Fibroblast of lung (primary cell): ENCODE measurements at regions not wholly inside any gene's neighbourhood (a gene's known extent, or its start where the extent isn't known, plus 50 kb on each side); places are given as distances from the start of the nearest gene placed in this dataset.

ENCODE experiments used
- DNase-seq, 2 donors: peaks; one replicate each; pipeline versions ENCODE4 v3.0.0 to v3.0.0-alpha.2; 2010; ENCODE audit warnings: low read depth in 2 of 2
- H2AFZ ChIP-seq: 2 replicates; pipeline ENCODE4 v1.5.1; 2012; ENCODE audit warnings: low read length, control low read depth, inconsistent platforms
- H3K27ac ChIP-seq: 2 replicates; pipeline ENCODE4 v1.5.1; 2011; ENCODE audit warnings: low read length, control low read depth; ENCODE audit not compliant: insufficient read depth
- H3K27me3 ChIP-seq: 2 replicates; pipeline ENCODE4 v1.5.1; 2011; ENCODE audit warnings: mild to moderate bottlenecking, low read length; ENCODE audit not compliant: control insufficient read depth, insufficient read depth
- H3K36me3 ChIP-seq: 2 replicates; pipeline ENCODE4 v1.5.1; 2011; ENCODE audit warnings: low read length; ENCODE audit not compliant: control insufficient read depth, insufficient read depth
- H3K4me1 ChIP-seq: 2 replicates; pipeline ENCODE4 v1.5.1; 2011; ENCODE audit warnings: low read length; ENCODE audit not compliant: control insufficient read depth, insufficient read depth; ENCODE audit errors: extremely low read depth
- H3K4me2 ChIP-seq: 2 replicates; pipeline ENCODE4 v1.5.1; 2011; ENCODE audit warnings: low read length, control low read depth; ENCODE audit not compliant: insufficient read depth; ENCODE audit errors: extremely low read depth
- H3K4me3 ChIP-seq, 4 experiments: fragments of 200-600 bp in 1 of 4; sonication (generic) in 1 of 4; replicated peaks in 1 of 4; 2 replicates each; pipeline ENCODE4 v1.5.1; 2011 to 2016; ENCODE audit warnings: low read length in 4 of 4, low read depth in 3 of 4, mild to moderate bottlenecking in 3 of 4, control low read depth in 2 of 4, inconsistent platforms in 1 of 4, mixed read lengths in 1 of 4; ENCODE audit not compliant: insufficient read depth in 1 of 4; ENCODE audit errors: control extremely low read depth in 1 of 4
- H3K79me2 ChIP-seq: 2 replicates; pipeline ENCODE4 v1.5.1; 2012; ENCODE audit warnings: mild to moderate bottlenecking, low read length, inconsistent platforms; ENCODE audit not compliant: control insufficient read depth, insufficient read depth
- H3K9ac ChIP-seq: 2 replicates; pipeline ENCODE4 v1.5.1; 2011; ENCODE audit warnings: mild to moderate bottlenecking, low read length, control low read depth; ENCODE audit not compliant: insufficient read depth
- H3K9me3 ChIP-seq: 2 replicates; pipeline ENCODE4 v1.5.1; 2012; ENCODE audit warnings: low read depth, low read length; ENCODE audit not compliant: control insufficient read depth, insufficient read depth
- H4K20me1 ChIP-seq: 2 replicates; pipeline ENCODE4 v1.5.1; 2011; ENCODE audit warnings: low read length; ENCODE audit not compliant: control insufficient read depth, insufficient read depth; ENCODE audit errors: extremely low read depth
- CTCF ChIP-seq, 2 donors: IDR thresholded peaks in 1 of 2; conservative IDR thresholded peaks in 1 of 2; 1 replicate in 1 of 2; 2 replicates in 1 of 2; pipeline ENCODE4 v1.5.1; 2011 to 2012; ENCODE audit warnings: low read length in 2 of 2, control low read depth in 1 of 2, inconsistent platforms in 1 of 2, low read depth in 1 of 2, mild to moderate bottlenecking in 1 of 2
- EZH2 ChIP-seq: IDR thresholded peaks from 2 replicates; pipeline ENCODE4 v1.5.1; 2012; ENCODE audit warnings: low read length, control low read depth, mild to moderate bottlenecking; ENCODE audit errors: missing control alignments

- H3K4me1 ChIP-seq = no peaks in the 10 kb centered on the region
- no peaks in the 10 kb centered on the region for H3K27me3 ChIP-seq
- no peak for DNase-seq
- no peak overlapping the region for H3K4me3 ChIP-seq
- no peak for TF ChIP-seq EZH2
- no peak for TF ChIP-seq CTCF (conservative IDR thresholded peaks at IDR 0.05 in 1 of 2, IDR thresholded peaks at IDR 0.05 in 1 of 2; ENCODE audit: low read depth in 1 of 2, low read length in 2 of 2)
- H4K20me1 ChIP-seq = no peaks in the 10 kb centered on the region
- no peak overlapping the region for H3K27ac ChIP-seq
- H3K4me2 ChIP-seq = no peak overlapping the region
- no peak overlapping the region for H2AFZ ChIP-seq
- H3K9me3 ChIP-seq = no peaks in the 10 kb centered on the region
- H3K9ac ChIP-seq = no peak overlapping the region
- H3K79me2 ChIP-seq = no peaks in the 10 kb centered on the region
- no peaks in the 10 kb centered on the region for H3K36me3 ChIP-seq
Measured at GRCh38 chr3:102735311-102735710, 300.5 kb downstream of the ZPLD1 start.

GRCh38 chr3:102736288-102736974, 301.6 kb downstream of the ZPLD1 start:
- Histone ChIP-seq H3K4me3 (no peak overlapping the region), H3K79me2 (no peaks in the 10 kb centered on the region), H3K27me3 (no peaks in the 10 kb centered on the region), H3K4me1 (no peaks in the 10 kb centered on the region), H3K36me3 (no peaks in the 10 kb centered on the region), H4K20me1 (no peaks in the 10 kb centered on the region), H3K27ac (no peak overlapping the region), H2AFZ (no peak overlapping the region), H3K4me2 (no peak overlapping the region), H3K9ac (no peak overlapping the region), H3K9me3 (no peaks in the 10 kb centered on the region)
- no peak for DNase-seq
- no peak for TF ChIP-seq EZH2
- no peak for TF ChIP-seq CTCF (conservative IDR thresholded peaks at IDR 0.05 in 1 of 2, IDR thresholded peaks at IDR 0.05 in 1 of 2; ENCODE audit: low read depth in 1 of 2, low read length in 2 of 2)

GRCh38 chr3:102736975-102737304, 302.1 kb downstream of the ZPLD1 start:
- H3K4me2 ChIP-seq = no peak overlapping the region
- H3K79me2 ChIP-seq = no peaks in the 10 kb centered on the region
- no peaks in the 10 kb centered on the region for H3K27me3 ChIP-seq
- H2AFZ ChIP-seq = no peak overlapping the region
- H3K9ac ChIP-seq = no peak overlapping the region
- H3K27ac ChIP-seq = no peak overlapping the region
- no peaks in the 10 kb centered on the region for H3K9me3 ChIP-seq
- no peaks in the 10 kb centered on the region for H3K4me1 ChIP-seq
- no peaks in the 10 kb centered on the region for H4K20me1 ChIP-seq
- DNase-seq = no peak
- TF ChIP-seq CTCF (conservative IDR thresholded peaks at IDR 0.05 in 1 of 2, IDR thresholded peaks at IDR 0.05 in 1 of 2; ENCODE audit: low read depth in 1 of 2, low read length in 2 of 2) = no peak
- TF ChIP-seq EZH2 = no peak
- no peak overlapping the region for H3K4me3 ChIP-seq
- no peaks in the 10 kb centered on the region for H3K36me3 ChIP-seq
